Stimulated activated naive CD8-positive, alpha-beta T cell treated with anti-CD3 and anti-CD28 coated beads, Interleukin-15, amount 100 ng/mL, for 72 hours (primary cell): ENCODE measurements at regions not wholly inside any gene's neighbourhood (a gene's known extent, or its start where the extent isn't known, plus 50 kb on each side); places are given as distances from the start of the nearest gene placed in this dataset.
"Not testable (repeated sequence)": the region's sequence is repeated elsewhere in the genome, so short reads cannot be mapped to it uniquely, and the experiment has no call there.

ENCODE experiments used
- ATAC-seq: fragments of 150-1000 bp; cut with Tn5 transposase; 2 replicates; pipeline ENCODE4 v1.10.0; 2021; ENCODE audit warnings: mild to moderate bottlenecking, moderate library complexity
- DNase-seq, 2 donors: peaks; one replicate each; pipeline ENCODE4 v3.0.0; 2021 to 2022
- H3K27ac Mint-ChIP-seq, 2 donors: one replicate each; pipeline ENCODE4 v1.8.0; 2022; ENCODE audit warnings: mild to moderate bottlenecking in 2 of 2, mixed read lengths in 2 of 2, moderate library complexity in 2 of 2
- H3K27me3 Mint-ChIP-seq: one replicate; pipeline ENCODE4 v1.8.0; 2022; ENCODE audit warnings: mixed read lengths
- H3K4me1 Mint-ChIP-seq: one replicate; pipeline ENCODE4 v1.8.0; 2022; ENCODE audit warnings: mild to moderate bottlenecking, mixed read lengths
- H3K4me3 Mint-ChIP-seq, 2 donors: one replicate each; pipeline ENCODE4 v1.8.0; 2022; ENCODE audit warnings: mild to moderate bottlenecking in 2 of 2, mixed read lengths in 2 of 2, moderate library complexity in 1 of 2
- H3K9me3 Mint-ChIP-seq, 2 donors: one replicate each; pipeline ENCODE4 v1.8.0; 2022; ENCODE audit warnings: mixed read lengths in 2 of 2

DNA sequence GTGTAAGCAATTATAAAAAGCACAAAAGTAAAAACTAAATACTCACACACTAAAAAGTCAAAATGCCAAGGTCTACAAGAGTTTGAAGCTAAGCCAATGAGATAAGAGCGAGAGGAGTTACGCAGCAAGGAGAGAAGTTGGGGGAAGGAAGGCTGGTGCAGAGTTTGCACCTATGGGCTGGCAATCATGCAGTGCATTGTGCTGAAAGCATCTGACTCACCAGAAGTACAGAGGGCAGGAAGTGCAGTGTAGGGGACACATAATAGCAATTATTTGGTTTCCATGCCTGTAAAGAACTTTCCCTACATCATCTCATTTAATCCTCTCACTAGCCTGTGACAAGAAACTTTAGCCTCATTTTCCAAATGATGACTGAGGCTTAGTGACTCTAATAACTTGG is 142.7 kb upstream of the KYNU start:
- Mint-ChIP-seq H3K27ac (no peak overlapping the region), H3K9me3 (peaks cover 0 to 5% of the 10 kb centered on the region in 2 donors), H3K4me3 (no peak overlapping the region), H3K4me1 (no peaks in the 10 kb centered on the region), H3K27me3 (no peaks in the 10 kb centered on the region)
- ATAC-seq (no peak), DNase-seq (no peak)

- DNase-seq (no peak), ATAC-seq (no peak)
- no peak overlapping the region for H3K27ac Mint-ChIP-seq
- peaks cover 0 to 11% of the 10 kb centered on the region in 2 donors for H3K9me3 Mint-ChIP-seq
- no peaks in the 10 kb centered on the region for H3K27me3 Mint-ChIP-seq
- H3K4me1 Mint-ChIP-seq = no peaks in the 10 kb centered on the region
- H3K4me3 Mint-ChIP-seq = no peak overlapping the region
Measured at GRCh38 chr2:142734231-142734630, 143.2 kb upstream of the KYNU start.

DNA sequence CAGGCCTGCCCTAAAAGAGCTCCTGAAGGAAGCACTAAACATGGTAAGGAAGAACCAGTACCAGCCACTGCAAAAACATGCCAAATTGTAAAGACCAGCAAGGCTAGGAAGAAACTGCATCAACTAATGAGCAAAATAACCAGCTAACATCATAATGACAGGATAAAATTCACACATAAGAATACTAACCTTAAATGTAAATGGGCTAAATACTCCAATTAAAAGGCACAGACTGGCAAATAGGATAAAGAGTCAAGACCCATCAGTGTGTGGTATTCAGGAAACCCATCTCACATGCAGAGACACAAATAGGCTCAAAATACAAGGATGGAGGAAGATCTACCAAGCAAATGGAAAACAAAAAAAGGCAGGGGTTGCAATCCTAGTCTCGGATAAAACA is 147.7 kb upstream of the KYNU start:
- H3K4me3 Mint-ChIP-seq, DNase-seq: not testable (repeated sequence)

GRCh38 chr2:142727821-142728478 is 149.5 kb upstream of the KYNU start:
- H3K4me1 Mint-ChIP-seq, DNase-seq, H3K4me3 Mint-ChIP-seq, H3K27me3 Mint-ChIP-seq, H3K27ac Mint-ChIP-seq, ATAC-seq: not testable (repeated sequence)
- H3K9me3 Mint-ChIP-seq = peaks cover 8 to 17% of the 10 kb centered on the region in 2 donors

More for the DNA sequence above, 147.7 kb upstream of the KYNU start:
- not testable (repeated sequence) for ATAC-seq, H3K27ac Mint-ChIP-seq, H3K27me3 Mint-ChIP-seq, H3K4me1 Mint-ChIP-seq
- peaks cover 8 to 17% of the 10 kb centered on the region in 2 donors for H3K9me3 Mint-ChIP-seq

DNA sequence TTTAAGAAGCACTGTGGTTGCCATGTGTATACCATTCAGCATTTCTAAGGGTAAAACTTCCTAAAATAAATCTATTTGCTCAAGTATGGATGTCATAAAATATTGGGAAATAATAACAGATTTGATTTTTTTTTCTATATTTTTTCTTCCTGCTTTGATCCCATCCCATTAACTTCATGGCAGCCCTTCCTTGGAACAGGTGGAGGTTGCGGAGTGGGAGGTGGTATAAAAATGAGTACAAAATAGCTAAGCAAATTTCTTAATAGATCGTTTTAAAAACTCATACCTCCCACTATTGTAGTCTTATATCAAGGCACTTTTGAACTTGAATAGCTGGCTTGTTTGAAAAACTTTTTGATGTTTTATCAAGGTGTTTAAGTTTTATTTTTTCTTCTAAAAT is 152.1 kb upstream of the KYNU start:
- no peak for DNase-seq
- no peak overlapping the region for H3K4me3 Mint-ChIP-seq
- peaks cover 8 to 17% of the 10 kb centered on the region in 2 donors for H3K9me3 Mint-ChIP-seq
- no peak overlapping the region for H3K27ac Mint-ChIP-seq
- no peaks in the 10 kb centered on the region for H3K4me1 Mint-ChIP-seq
- ATAC-seq = no peak
- no peaks in the 10 kb centered on the region for H3K27me3 Mint-ChIP-seq

DNA sequence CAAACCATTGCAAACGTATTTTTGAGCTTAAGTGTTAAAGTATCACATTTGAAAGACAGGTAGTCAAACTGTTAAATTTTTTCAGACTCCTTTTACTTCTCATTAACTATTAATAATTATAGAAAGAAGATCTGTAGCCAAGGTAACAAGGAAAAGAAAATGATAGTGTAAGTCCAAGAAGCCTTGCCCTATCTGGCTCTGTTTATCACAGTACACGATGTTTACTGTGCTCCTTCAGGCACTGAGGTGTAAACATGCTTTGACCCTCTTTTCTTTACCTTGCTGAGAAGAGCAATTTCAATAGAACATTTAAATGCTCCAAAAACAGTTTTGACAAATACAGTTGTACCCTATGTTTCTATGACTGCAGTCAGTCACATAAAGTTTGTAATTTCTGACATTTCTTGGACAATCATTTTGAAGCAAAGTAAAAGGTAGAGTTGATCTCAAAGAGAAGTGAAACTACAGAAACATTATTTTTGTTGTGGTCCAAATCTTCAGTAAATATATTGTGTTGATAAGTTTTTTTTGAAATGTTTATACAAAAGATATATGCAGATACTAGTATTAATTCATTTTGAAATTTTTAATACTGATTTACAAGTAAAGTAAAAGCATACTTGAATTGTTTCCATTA is 152.6 kb upstream of the KYNU start:
- Mint-ChIP-seq H3K27me3 (no peaks in the 10 kb centered on the region), H3K27ac (no peak overlapping the region), H3K4me1 (no peaks in the 10 kb centered on the region), H3K4me3 (no peak overlapping the region), H3K9me3 (peaks cover 8 to 12% of the 10 kb centered on the region in 2 donors)
- DNase-seq = no peak
- ATAC-seq = no peak

GRCh38 chr2:142724186-142724585 is 153.3 kb upstream of the KYNU start:
- Mint-ChIP-seq H3K4me1 (no peaks in the 10 kb centered on the region), H3K27me3 (no peaks in the 10 kb centered on the region), H3K27ac (no peak overlapping the region), H3K9me3 (peaks cover 6 to 8% of the 10 kb centered on the region in 2 donors), H3K4me3 (no peak overlapping the region)
- DNase-seq = no peak
- no peak for ATAC-seq

- Mint-ChIP-seq H3K4me1 (no peaks in the 10 kb centered on the region), H3K27ac (no peak overlapping the region), H3K27me3 (no peaks in the 10 kb centered on the region), H3K9me3 (peaks cover 0 to 8% of the 10 kb centered on the region in 2 donors), H3K4me3 (no peak overlapping the region)
- DNase-seq (no peak), ATAC-seq (no peak)
Measured at GRCh38 chr2:142723236-142723635, 154.2 kb upstream of the KYNU start.

DNA sequence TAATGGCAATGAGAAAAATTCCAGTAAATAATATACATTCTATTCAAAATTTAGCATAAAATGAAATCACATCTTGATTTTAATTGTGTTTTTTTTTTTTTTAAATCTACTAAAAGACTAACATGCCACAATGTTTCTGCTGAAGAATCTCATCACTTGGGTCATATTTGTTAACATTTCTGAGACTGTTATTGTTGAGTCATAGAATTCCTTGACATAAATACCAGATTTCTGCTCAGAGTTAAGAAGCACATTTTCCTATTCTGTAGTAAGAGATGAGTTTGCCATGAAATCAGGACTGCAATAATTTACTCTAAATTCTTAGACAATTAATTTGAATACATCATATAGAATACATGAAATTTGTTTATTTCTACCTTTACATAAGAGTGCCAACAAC is 154.9 kb upstream of the KYNU start:
- H3K27me3 Mint-ChIP-seq = no peaks in the 10 kb centered on the region
- no peak overlapping the region for H3K27ac Mint-ChIP-seq
- H3K4me3 Mint-ChIP-seq = no peak overlapping the region
- no peak for ATAC-seq
- H3K9me3 Mint-ChIP-seq = peaks cover 0 to 2% of the 10 kb centered on the region in 2 donors
- H3K4me1 Mint-ChIP-seq = no peaks in the 10 kb centered on the region
- DNase-seq = no peak

- H3K4me3 Mint-ChIP-seq = no peak overlapping the region
Measured at GRCh38 chr2:142722086-142722485, 155.4 kb upstream of the KYNU start.

DNA sequence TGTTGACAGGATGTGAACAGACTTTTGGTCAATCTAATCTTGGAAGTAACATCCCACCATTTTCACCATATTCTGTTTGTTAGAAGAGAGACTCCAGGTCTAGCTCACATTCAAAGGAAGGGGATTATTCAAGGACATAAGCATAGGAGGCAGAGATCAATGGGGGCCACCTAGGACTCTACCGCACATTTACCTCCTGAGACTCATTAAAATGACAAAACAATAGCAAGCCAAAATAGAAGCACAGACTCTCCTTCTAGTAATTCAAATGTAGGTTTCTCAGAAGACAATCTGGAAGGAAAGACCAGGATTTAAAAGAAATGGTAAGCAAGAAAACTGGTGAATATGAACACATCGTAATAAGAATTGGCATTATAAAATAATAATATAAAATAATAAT is 156.4 kb upstream of the KYNU start:
- H3K27me3 Mint-ChIP-seq = no peaks in the 10 kb centered on the region
- H3K4me1 Mint-ChIP-seq = no peaks in the 10 kb centered on the region
- no peak overlapping the region for H3K27ac Mint-ChIP-seq
- H3K9me3 Mint-ChIP-seq = no peaks in the 10 kb centered on the region
- no peak for DNase-seq
- ATAC-seq = no peak
- H3K4me3 Mint-ChIP-seq = no peak overlapping the region

More at GRCh38 chr2:142722086-142722485, 155.4 kb upstream of the KYNU start:
- Mint-ChIP-seq H3K27ac (no peak overlapping the region), H3K4me1 (no peaks in the 10 kb centered on the region), H3K27me3 (no peaks in the 10 kb centered on the region), H3K9me3 (no peaks in the 10 kb centered on the region)
- DNase-seq (no peak), ATAC-seq (no peak)

- Mint-ChIP-seq H3K4me3 (no peak overlapping the region), H3K27ac (no peak overlapping the region), H3K27me3 (no peaks in the 10 kb centered on the region), H3K9me3 (no peaks in the 10 kb centered on the region), H3K4me1 (no peaks in the 10 kb centered on the region)
- DNase-seq (no peak), ATAC-seq (no peak)
Measured at GRCh38 chr2:142718576-142719155, 158.8 kb upstream of the KYNU start.

GRCh38 chr2:142716463-142717242 is 160.8 kb upstream of the KYNU start:
- DNase-seq = no peak
- no peak for ATAC-seq
- Mint-ChIP-seq H3K27me3 (no peaks in the 10 kb centered on the region), H3K4me1 (no peaks in the 10 kb centered on the region), H3K27ac (no peak overlapping the region), H3K4me3 (no peak overlapping the region), H3K9me3 (peaks cover 0 to 8% of the 10 kb centered on the region in 2 donors)

DNA sequence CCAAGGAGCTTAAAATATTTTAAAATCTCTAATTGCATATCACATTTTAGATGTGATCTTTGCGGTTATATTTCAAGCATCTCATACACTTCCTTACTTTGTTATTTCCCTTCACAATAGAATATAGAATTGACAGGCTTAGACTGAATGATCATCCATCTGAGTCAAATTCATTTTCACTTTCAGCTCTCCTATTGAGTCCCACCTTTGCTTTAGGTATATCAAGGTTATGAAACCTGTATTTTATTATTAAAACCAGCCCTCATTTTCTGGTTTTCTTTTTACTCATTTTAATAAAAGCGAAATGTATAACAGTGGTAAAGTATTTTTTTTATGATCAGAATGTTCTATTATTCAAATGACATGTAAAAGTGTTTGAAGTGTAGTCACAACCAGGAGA is 162.9 kb upstream of the KYNU start:
- Mint-ChIP-seq H3K4me3 (no peak overlapping the region), H3K27me3 (no peaks in the 10 kb centered on the region), H3K4me1 (no peaks in the 10 kb centered on the region), H3K9me3 (peaks cover 0 to 21% of the 10 kb centered on the region in 2 donors), H3K27ac (no peak overlapping the region)
- ATAC-seq = no peak
- no peak for DNase-seq

DNA sequence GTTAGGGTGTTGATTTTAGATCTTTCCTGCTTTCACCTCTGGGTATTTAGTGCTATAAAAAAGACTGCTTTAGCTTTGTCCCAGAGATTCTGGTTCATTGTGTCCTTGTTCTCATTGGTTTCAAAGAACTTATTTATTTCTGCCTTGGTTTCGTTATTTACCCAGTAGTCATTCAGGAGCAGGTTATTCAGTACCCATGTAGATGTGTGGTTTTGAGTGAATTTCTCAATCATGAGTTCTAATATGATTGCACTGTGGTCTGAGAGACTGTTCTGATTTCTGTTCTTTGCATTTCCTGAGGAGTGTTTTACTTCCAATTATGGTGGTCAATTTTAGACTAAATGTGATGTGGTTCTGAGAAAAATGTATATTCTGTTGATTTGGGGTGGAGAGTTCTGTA is 167.1 kb upstream of the KYNU start:
- H3K4me1 Mint-ChIP-seq = no peaks in the 10 kb centered on the region
- ATAC-seq (no peak), DNase-seq (no peak)
- H3K27ac Mint-ChIP-seq = no peak overlapping the region
- no peak overlapping the region for H3K4me3 Mint-ChIP-seq
- peaks cover 0 to 21% of the 10 kb centered on the region in 2 donors for H3K9me3 Mint-ChIP-seq
- no peaks in the 10 kb centered on the region for H3K27me3 Mint-ChIP-seq

GRCh38 chr2:142707318-142707717 is 170.1 kb upstream of the KYNU start:
- H3K9me3 Mint-ChIP-seq = peaks cover 0 to 19% of the 10 kb centered on the region in 2 donors
- DNase-seq = no peak
- no peaks in the 10 kb centered on the region for H3K4me1 Mint-ChIP-seq
- H3K27me3 Mint-ChIP-seq = no peaks in the 10 kb centered on the region
- no peak overlapping the region for H3K4me3 Mint-ChIP-seq
- no peak for ATAC-seq
- no peak overlapping the region for H3K27ac Mint-ChIP-seq
